Neural progenitor cell (in vitro differentiated cells): ENCODE measurements at regions not wholly inside any gene's neighbourhood (a gene's known extent, or its start where the extent isn't known, plus 50 kb on each side); places are given as distances from the start of the nearest gene placed in this dataset.

ENCODE experiments used
- DNase-seq: peaks from one replicate; pipeline ENCODE4 v3.0.0-alpha.2; 2016; ENCODE audit warnings: low spot score
- H2AFZ ChIP-seq: fragments of 200-600 bp; sonication (generic); replicated peaks from 2 replicates; pipeline ENCODE4 v1.6.1; 2016; ENCODE audit warnings: antibody characterized with exemption
- H3F3A ChIP-seq: fragments of 200-600 bp; sonication (generic); 2 replicates; pipeline ENCODE4 v1.6.1; 2016; ENCODE audit warnings: antibody characterized with exemption, low read depth
- H3K27ac ChIP-seq: fragments of 200-600 bp; sonication (generic); 2 replicates; pipeline ENCODE4 v1.5.1; 2016; ENCODE audit warnings: mild to moderate bottlenecking
- H3K27me3 ChIP-seq: fragments of 200-600 bp; sonication (generic); 2 replicates; pipeline ENCODE4 v1.6.1; 2016; ENCODE audit warnings: mild to moderate bottlenecking, moderate library complexity
- H3K36me3 ChIP-seq: fragments of 200-600 bp; sonication (generic); 2 replicates; pipeline ENCODE4 v1.5.1; 2016
- H3K4me1 ChIP-seq: fragments of 200-600 bp; sonication (generic); 2 replicates; pipeline ENCODE4 v1.6.1; 2016; ENCODE audit warnings: mixed run types
- H3K4me2 ChIP-seq: fragments of 200-600 bp; sonication (generic); 2 replicates; pipeline ENCODE4 v1.6.1; 2016
- H3K4me3 ChIP-seq: fragments of 200-600 bp; sonication (generic); 2 replicates; pipeline ENCODE4 v1.5.1; 2016
- H3K79me2 ChIP-seq: fragments of 200-600 bp; sonication (generic); 2 replicates; pipeline ENCODE4 v1.6.1; 2016; ENCODE audit warnings: low read depth
- H3K9ac ChIP-seq: fragments of 200-600 bp; sonication (generic); 2 replicates; pipeline ENCODE4 v1.6.1; 2016
- H3K9me3 ChIP-seq: fragments of 200-600 bp; sonication (generic); 2 replicates; pipeline ENCODE4 v1.5.1; 2016; ENCODE audit warnings: low read depth
- H4K20me1 ChIP-seq: fragments of 200-600 bp; sonication (generic); 2 replicates; pipeline ENCODE4 v1.6.1; 2016; ENCODE audit warnings: low read depth
- H3K27ac Mint-ChIP-seq: 3 replicates; pipeline ENCODE4 v1.8.0; 2021; ENCODE audit warnings: mixed read lengths
- H3K27me3 Mint-ChIP-seq: 2 replicates; pipeline ENCODE4 v1.8.0; 2022; ENCODE audit warnings: low read depth, mild to moderate bottlenecking, inconsistent platforms, moderate library complexity, mixed read lengths; ENCODE audit not compliant: insufficient read depth
- H3K36me3 Mint-ChIP-seq: 3 replicates; pipeline ENCODE4 v1.8.0; 2021; ENCODE audit warnings: mixed read lengths
- H3K4me1 Mint-ChIP-seq: 3 replicates; pipeline ENCODE4 v1.8.0; 2021; ENCODE audit warnings: mixed read lengths
- H3K4me3 Mint-ChIP-seq: 3 replicates; pipeline ENCODE4 v1.8.0; 2021; ENCODE audit warnings: mild to moderate bottlenecking, moderate library complexity, mixed read lengths
- H3K9me3 Mint-ChIP-seq: 3 replicates; pipeline ENCODE4 v1.8.0; 2020; ENCODE audit warnings: mixed read lengths
- CTCF ChIP-seq: fragments of 200-600 bp; sonication (generic); IDR thresholded peaks from 2 replicates; pipeline ENCODE4 v1.5.1; 2017; ENCODE audit warnings: antibody characterized with exemption, mild to moderate bottlenecking
- EZH2 ChIP-seq: fragments of 200-600 bp; sonication (generic); IDR thresholded peaks from 2 replicates; pipeline ENCODE4 v1.6.1; 2017; ENCODE audit warnings: antibody characterized with exemption, mild to moderate bottlenecking, moderate library complexity
- EZH2phosphoT487 ChIP-seq: fragments of 200-600 bp; sonication (generic); IDR thresholded peaks from 2 replicates; pipeline ENCODE4 v1.6.1; 2017; ENCODE audit warnings: antibody characterized with exemption

- Mint-ChIP-seq H3K27ac (no peak overlapping the region), H3K36me3 (no peaks in the 10 kb centered on the region), H3K27me3 (peaks cover 2% of the 10 kb centered on the region), H3K9me3 (no peaks in the 10 kb centered on the region), H3K4me1 (no peaks in the 10 kb centered on the region), H3K4me3 (no peak overlapping the region)
- no peak overlapping the region for H3K9ac ChIP-seq
- no peak overlapping the region for H2AFZ ChIP-seq
- H4K20me1 ChIP-seq: no peaks in the 10 kb centered on the region
- H3F3A ChIP-seq: no peaks in the 10 kb centered on the region
- TF ChIP-seq EZH2 (no peak), EZH2phosphoT487 (no peak), CTCF (no peak)
- no peaks in the 10 kb centered on the region for H3K27me3 ChIP-seq
- no peaks in the 10 kb centered on the region for H3K79me2 ChIP-seq
- H3K36me3 ChIP-seq: no peaks in the 10 kb centered on the region
- H3K9me3 ChIP-seq: no peaks in the 10 kb centered on the region
- H3K4me1 ChIP-seq: no peaks in the 10 kb centered on the region
- H3K4me3 ChIP-seq: no peak overlapping the region
- no peak overlapping the region for H3K27ac ChIP-seq
- no peak overlapping the region for H3K4me2 ChIP-seq
- DNase-seq: no peak
Measured at GRCh38 chr5:112004867-112005622, 248.1 kb upstream of the NREP start.

DNA sequence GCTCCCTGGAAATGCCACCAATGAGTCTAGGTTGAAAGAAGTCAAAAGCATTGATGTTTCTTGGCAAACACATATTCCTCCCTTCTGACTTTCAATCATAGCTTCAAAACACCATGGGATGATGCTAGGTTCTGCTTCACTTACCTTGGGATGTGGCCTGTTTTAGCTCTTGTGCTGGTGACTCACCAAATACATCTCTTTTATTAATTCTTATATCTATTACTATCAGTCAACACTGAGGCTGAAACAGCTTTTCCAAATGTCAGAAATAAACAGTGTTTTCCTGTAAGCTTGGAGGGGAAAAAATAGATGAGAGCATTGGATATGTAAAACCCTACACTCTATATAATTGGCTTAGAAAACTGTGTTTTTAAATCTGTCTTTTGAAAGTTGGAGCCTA lies 245.4 kb upstream of the NREP start:
- TF ChIP-seq EZH2phosphoT487: no peak
- TF ChIP-seq EZH2: no peak
- TF ChIP-seq CTCF: no peak
- no peak overlapping the region for H3K27ac Mint-ChIP-seq

GRCh38 chr5:111999286-111999685 lies 242.3 kb upstream of the NREP start:
- no peak for TF ChIP-seq EZH2
- TF ChIP-seq CTCF: no peak
- TF ChIP-seq EZH2phosphoT487: no peak
- no peaks in the 10 kb centered on the region for H3K9me3 ChIP-seq
- no peak overlapping the region for H3K4me3 ChIP-seq
- no peaks in the 10 kb centered on the region for H3F3A ChIP-seq
- Mint-ChIP-seq H3K4me1 (peaks cover 3% of the 10 kb centered on the region), H3K36me3 (no peaks in the 10 kb centered on the region), H3K27me3 (peaks cover 2% of the 10 kb centered on the region), H3K4me3 (no peak overlapping the region), H3K27ac (no peak overlapping the region), H3K9me3 (peaks cover under 1% of the 10 kb centered on the region)
- no peaks in the 10 kb centered on the region for H3K4me1 ChIP-seq
- H3K27ac ChIP-seq: no peak overlapping the region
- no peak overlapping the region for H2AFZ ChIP-seq
- H3K4me2 ChIP-seq: no peak overlapping the region
- H3K36me3 ChIP-seq: no peaks in the 10 kb centered on the region
- no peaks in the 10 kb centered on the region for H3K79me2 ChIP-seq
- no peak for DNase-seq
- H3K27me3 ChIP-seq: no peaks in the 10 kb centered on the region
- H3K9ac ChIP-seq: no peak overlapping the region
- no peaks in the 10 kb centered on the region for H4K20me1 ChIP-seq

More for the DNA sequence above, 245.4 kb upstream of the NREP start:
- Mint-ChIP-seq H3K9me3 (no peaks in the 10 kb centered on the region), H3K4me3 (no peak overlapping the region), H3K36me3 (no peaks in the 10 kb centered on the region), H3K27me3 (peaks cover 2% of the 10 kb centered on the region), H3K4me1 (peaks cover 1% of the 10 kb centered on the region)
- Histone ChIP-seq H2AFZ (no peak overlapping the region), H3K36me3 (no peaks in the 10 kb centered on the region), H3F3A (no peaks in the 10 kb centered on the region), H3K4me1 (no peaks in the 10 kb centered on the region), H3K4me2 (no peak overlapping the region), H3K9ac (no peak overlapping the region), H3K27ac (no peak overlapping the region), H3K27me3 (no peaks in the 10 kb centered on the region), H3K79me2 (no peaks in the 10 kb centered on the region), H3K9me3 (no peaks in the 10 kb centered on the region), H3K4me3 (no peak overlapping the region), H4K20me1 (no peaks in the 10 kb centered on the region)
- DNase-seq: no peak
